NCI-H524 treated with DMSO at 0.1 percent for 48 hours (cell line): ENCODE measurements at regions not wholly inside any gene's neighbourhood (a gene's known extent, or its start where the extent isn't known, plus 50 kb on each side); places are given as distances from the start of the nearest gene placed in this dataset.

Experiments used
- DNase-seq: peaks from one replicate; lab custom pipeline; 2025; lab: John Stamatoyannopoulos, UW

- DNase-seq: no peak
These were observed 670.2 kb downstream of the DIAPH3 start for GRCh38 chr13:59493436-59493965.

GRCh38 chr13:59494151-59494550, 669.6 kb downstream of the DIAPH3 start:
- DNase-seq: no peak

- DNase-seq: no peak
These were observed 669.2 kb downstream of the DIAPH3 start for GRCh38 chr13:59494560-59494970.

GRCh38 chr13:59495299-59495698, 668.4 kb downstream of the DIAPH3 start:
- DNase-seq: no peak

- peak; percentile 23 for DNase-seq
These were observed 667.7 kb downstream of the DIAPH3 start for GRCh38 chr13:59495936-59496512.

- DNase-seq: no peak
These were observed 666.0 kb downstream of the DIAPH3 start for GRCh38 chr13:59497621-59498247.

- no peak for DNase-seq
These were observed 662.7 kb downstream of the DIAPH3 start for GRCh38 chr13:59501004-59501403.

GRCh38 chr13:59504407-59504806, 659.3 kb downstream of the DIAPH3 start:
- no peak for DNase-seq

GRCh38 chr13:59510386-59510785, 653.3 kb downstream of the DIAPH3 start:
- no peak for DNase-seq

GRCh38 chr13:59513686-59514085, 650.0 kb downstream of the DIAPH3 start:
- DNase-seq: no peak

- DNase-seq: no peak
These were observed 649.4 kb downstream of the DIAPH3 start for GRCh38 chr13:59514316-59514715.

GRCh38 chr13:59519819-59520218, 643.9 kb downstream of the DIAPH3 start:
- no peak for DNase-seq

- DNase-seq: no peak
These were observed 642.2 kb downstream of the DIAPH3 start for GRCh38 chr13:59521549-59521948.

- no peak for DNase-seq
These were observed 641.1 kb downstream of the DIAPH3 start for GRCh38 chr13:59522652-59523051.

GRCh38 chr13:59527500-59527899, 636.2 kb downstream of the DIAPH3 start:
- no peak for DNase-seq

- no peak for DNase-seq
These were observed 632.1 kb downstream of the DIAPH3 start for GRCh38 chr13:59531571-59532091.

- no peak for DNase-seq
These were observed 631.3 kb downstream of the DIAPH3 start for GRCh38 chr13:59532405-59532804.

- no peak for DNase-seq
These were observed 629.9 kb downstream of the DIAPH3 start for GRCh38 chr13:59533561-59534555.

GRCh38 chr13:59534806-59535205, 628.9 kb downstream of the DIAPH3 start:
- DNase-seq: no peak

GRCh38 chr13:59537500-59537899, 626.2 kb downstream of the DIAPH3 start:
- no peak for DNase-seq

GRCh38 chr13:59538512-59538911, 625.2 kb downstream of the DIAPH3 start:
- no peak for DNase-seq

GRCh38 chr13:59542303-59542702, 621.4 kb downstream of the DIAPH3 start:
- peak; percentile 73 for DNase-seq
